ENCODE measurements at regions not wholly inside any gene's neighbourhood (a gene's known extent, or its start where the extent isn't known, plus 50 kb on each side); places are given as distances from the start of the nearest gene placed in this dataset.

- H3K27ac ChIP-seq, result no peak overlapping the region
- TF ChIP-seq CTCF (conservative IDR thresholded peaks at IDR 0.05), result no peak
Observed at GRCh38 chr2:238515377-238515776, 88.7 kb downstream of the ASB1 start.

- no peak overlapping the region for H3K27ac ChIP-seq
- no peak for TF ChIP-seq CTCF (conservative IDR thresholded peaks at IDR 0.05)
Observed at GRCh38 chr2:238517209-238517608, 90.5 kb downstream of the ASB1 start.

- H3K27ac ChIP-seq, result no peak overlapping the region
- no peak for TF ChIP-seq CTCF (conservative IDR thresholded peaks at IDR 0.05)
Observed at GRCh38 chr2:238518172-238518820, 91.6 kb downstream of the ASB1 start.

- H3K27ac ChIP-seq, result no peak overlapping the region
- TF ChIP-seq CTCF (conservative IDR thresholded peaks at IDR 0.05), result no peak
Observed at GRCh38 chr2:238518821-238519186, 92.1 kb downstream of the ASB1 start.

- no peak for TF ChIP-seq CTCF (conservative IDR thresholded peaks at IDR 0.05)
- H3K27ac ChIP-seq, result no peak overlapping the region
Observed at GRCh38 chr2:238520359-238520886, 93.7 kb downstream of the ASB1 start.

GRCh38 chr2:238521002-238521401 lies 94.3 kb downstream of the ASB1 start:
- no peak overlapping the region for H3K27ac ChIP-seq
- no peak for TF ChIP-seq CTCF (conservative IDR thresholded peaks at IDR 0.05)

- H3K27ac ChIP-seq, result no peak overlapping the region
- TF ChIP-seq CTCF (conservative IDR thresholded peaks at IDR 0.05), result no peak
Observed at GRCh38 chr2:238521870-238522269, 95.1 kb downstream of the ASB1 start.
